A549 (cell line): ENCODE measurements at regions not wholly inside any gene's neighbourhood (a gene's known extent, or its start where the extent isn't known, plus 50 kb on each side); places are given as distances from the start of the nearest gene placed in this dataset.

ENCODE experiments used
- EHMT2 ChIP-seq: fragments of 200-600 bp; sonication (generic); IDR thresholded peaks from 2 replicates; pipeline ENCODE4 v1.6.1; 2016; ENCODE audit warnings: antibody characterized with exemption, low read depth, mild to moderate bottlenecking, moderate library complexity
- ESRRA ChIP-seq: fragments of 150-350 bp; IDR thresholded peaks from 2 replicates; pipeline ENCODE4 v1.6.1; 2014; ENCODE audit warnings: mild to moderate bottlenecking, low read length, borderline replicate concordance
- HDAC2 ChIP-seq: fragments of 200-600 bp; sonication (generic); IDR thresholded peaks from 2 replicates; pipeline ENCODE4 v1.6.1; 2016
- POLR2AphosphoS2 ChIP-seq: conservative IDR thresholded peaks from 2 replicates; pipeline ENCODE4 v1.6.1; 2012; ENCODE audit warnings: low read length, improper control_type of control experiment, inconsistent platforms
- RNF2 ChIP-seq: fragments of 200-600 bp; sonication (generic); IDR thresholded peaks from 2 replicates; pipeline ENCODE4 v1.6.1; 2016; ENCODE audit warnings: low read depth, mild to moderate bottlenecking, antibody characterized with exemption, moderate library complexity, borderline replicate concordance
- TF ChIP-seq, protein P1 (sequence below): fragments of >200 bp; sonication (Bioruptor Twin); formaldehyde crosslinking; IDR thresholded peaks from 3 replicates; pipeline ENCODE4 v1.5.1; 2016
- TF ChIP-seq, protein P2 (sequence below): IDR thresholded peaks from 2 replicates; pipeline ENCODE4 v1.6.1; 2012

DNA sequence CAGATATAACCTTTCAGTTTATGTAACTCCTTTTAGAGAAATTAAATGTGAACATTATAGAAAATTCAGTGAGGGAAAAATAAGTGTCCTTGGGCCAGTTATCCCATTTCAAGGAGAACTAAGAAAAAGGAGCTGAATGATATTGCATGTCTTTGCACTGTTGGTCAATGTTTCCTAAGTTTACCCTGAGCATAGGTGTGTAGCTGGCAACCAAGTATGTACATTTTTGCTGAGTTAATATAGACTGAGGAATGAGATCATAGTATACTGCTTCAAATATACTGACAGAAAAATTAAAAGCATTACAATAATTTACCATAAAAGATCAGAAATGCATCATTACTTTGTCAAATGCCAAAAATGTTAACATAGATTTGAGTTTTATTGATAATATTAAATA, 2128.7 kb upstream of the C9orf72 start:
- TF ChIP-seq, protein P1, sequence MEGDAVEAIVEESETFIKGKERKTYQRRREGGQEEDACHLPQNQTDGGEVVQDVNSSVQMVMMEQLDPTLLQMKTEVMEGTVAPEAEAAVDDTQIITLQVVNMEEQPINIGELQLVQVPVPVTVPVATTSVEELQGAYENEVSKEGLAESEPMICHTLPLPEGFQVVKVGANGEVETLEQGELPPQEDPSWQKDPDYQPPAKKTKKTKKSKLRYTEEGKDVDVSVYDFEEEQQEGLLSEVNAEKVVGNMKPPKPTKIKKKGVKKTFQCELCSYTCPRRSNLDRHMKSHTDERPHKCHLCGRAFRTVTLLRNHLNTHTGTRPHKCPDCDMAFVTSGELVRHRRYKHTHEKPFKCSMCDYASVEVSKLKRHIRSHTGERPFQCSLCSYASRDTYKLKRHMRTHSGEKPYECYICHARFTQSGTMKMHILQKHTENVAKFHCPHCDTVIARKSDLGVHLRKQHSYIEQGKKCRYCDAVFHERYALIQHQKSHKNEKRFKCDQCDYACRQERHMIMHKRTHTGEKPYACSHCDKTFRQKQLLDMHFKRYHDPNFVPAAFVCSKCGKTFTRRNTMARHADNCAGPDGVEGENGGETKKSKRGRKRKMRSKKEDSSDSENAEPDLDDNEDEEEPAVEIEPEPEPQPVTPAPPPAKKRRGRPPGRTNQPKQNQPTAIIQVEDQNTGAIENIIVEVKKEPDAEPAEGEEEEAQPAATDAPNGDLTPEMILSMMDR = no peak
- TF ChIP-seq POLR2AphosphoS2 (no peak), HDAC2 (no peak), EHMT2 (no peak), RNF2 (no peak), ESRRA (no peak)
- TF ChIP-seq, protein P2, sequence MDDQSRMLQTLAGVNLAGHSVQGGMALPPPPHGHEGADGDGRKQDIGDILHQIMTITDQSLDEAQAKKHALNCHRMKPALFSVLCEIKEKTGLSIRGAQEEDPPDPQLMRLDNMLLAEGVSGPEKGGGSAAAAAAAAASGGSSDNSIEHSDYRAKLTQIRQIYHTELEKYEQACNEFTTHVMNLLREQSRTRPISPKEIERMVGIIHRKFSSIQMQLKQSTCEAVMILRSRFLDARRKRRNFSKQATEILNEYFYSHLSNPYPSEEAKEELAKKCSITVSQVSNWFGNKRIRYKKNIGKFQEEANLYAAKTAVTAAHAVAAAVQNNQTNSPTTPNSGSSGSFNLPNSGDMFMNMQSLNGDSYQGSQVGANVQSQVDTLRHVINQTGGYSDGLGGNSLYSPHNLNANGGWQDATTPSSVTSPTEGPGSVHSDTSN = no peak
